Tibial nerve (tissue), 3 donors: ENCODE measurements at regions not wholly inside any gene's neighbourhood (a gene's known extent, or its start where the extent isn't known, plus 50 kb on each side); places are given as distances from the start of the nearest gene placed in this dataset.

Experiments
- POLR2A ChIP-seq, 2 donors: fragments of 450-650 bp; IDR thresholded peaks; one replicate each; pipeline ENCODE4 v1.6.1; 2017; ENCODE audit warnings: antibody characterized with exemption in 2 of 2, mild to moderate bottlenecking in 2 of 2, moderate library complexity in 2 of 2
- TF ChIP-seq, protein P1 (sequence below), 5 experiments: fragments of 200-600 bp in 3 of 5; fragments of 450-650 bp in 2 of 5; sonication (generic) in 3 of 5; IDR thresholded peaks; one replicate each; pipeline ENCODE4 v1.5.1; 2016 to 2019; ENCODE audit warnings: antibody characterized with exemption in 5 of 5, mild to moderate bottlenecking in 3 of 5, moderate library complexity in 2 of 5

DNA sequence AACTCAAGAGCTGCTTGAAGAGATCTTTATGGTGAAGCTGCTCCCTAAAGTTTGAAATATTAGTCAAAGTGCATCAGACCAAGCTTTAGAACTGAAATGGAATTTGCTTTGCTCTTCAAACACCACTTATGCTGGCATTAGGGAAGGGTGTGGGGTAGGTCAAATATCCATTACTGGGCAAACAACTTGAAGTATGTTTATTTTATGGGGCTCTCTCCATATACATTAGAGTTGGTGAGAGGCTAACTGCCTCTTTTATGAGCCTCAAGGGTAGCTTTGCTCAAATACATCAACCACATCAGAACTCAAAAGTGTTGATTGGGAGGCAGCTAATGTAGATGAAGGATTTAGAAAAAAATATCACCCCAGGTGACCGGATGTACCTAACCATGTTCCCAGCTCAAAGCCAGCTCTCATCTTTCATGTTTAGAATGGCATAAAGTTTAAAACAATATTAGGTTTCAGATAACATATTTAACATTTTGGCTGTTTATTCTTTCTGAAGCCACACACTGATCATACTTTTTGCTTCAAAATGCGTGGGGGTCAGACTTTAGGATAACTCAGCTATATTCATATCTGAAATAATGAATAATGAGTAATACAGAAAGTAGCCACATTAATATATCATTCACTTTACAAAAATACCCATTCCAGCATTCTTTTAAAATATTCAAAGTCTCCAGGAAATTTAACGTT, 318.6 kb downstream of the PTEN start:
- TF ChIP-seq, protein P1, sequence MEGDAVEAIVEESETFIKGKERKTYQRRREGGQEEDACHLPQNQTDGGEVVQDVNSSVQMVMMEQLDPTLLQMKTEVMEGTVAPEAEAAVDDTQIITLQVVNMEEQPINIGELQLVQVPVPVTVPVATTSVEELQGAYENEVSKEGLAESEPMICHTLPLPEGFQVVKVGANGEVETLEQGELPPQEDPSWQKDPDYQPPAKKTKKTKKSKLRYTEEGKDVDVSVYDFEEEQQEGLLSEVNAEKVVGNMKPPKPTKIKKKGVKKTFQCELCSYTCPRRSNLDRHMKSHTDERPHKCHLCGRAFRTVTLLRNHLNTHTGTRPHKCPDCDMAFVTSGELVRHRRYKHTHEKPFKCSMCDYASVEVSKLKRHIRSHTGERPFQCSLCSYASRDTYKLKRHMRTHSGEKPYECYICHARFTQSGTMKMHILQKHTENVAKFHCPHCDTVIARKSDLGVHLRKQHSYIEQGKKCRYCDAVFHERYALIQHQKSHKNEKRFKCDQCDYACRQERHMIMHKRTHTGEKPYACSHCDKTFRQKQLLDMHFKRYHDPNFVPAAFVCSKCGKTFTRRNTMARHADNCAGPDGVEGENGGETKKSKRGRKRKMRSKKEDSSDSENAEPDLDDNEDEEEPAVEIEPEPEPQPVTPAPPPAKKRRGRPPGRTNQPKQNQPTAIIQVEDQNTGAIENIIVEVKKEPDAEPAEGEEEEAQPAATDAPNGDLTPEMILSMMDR (IDR thresholded peaks at IDR 0.05) = no peak
- TF ChIP-seq POLR2A (IDR thresholded peaks at IDR 0.05) = no peak
